HG02642 (cell line): ENCODE measurements at regions not wholly inside any gene's neighbourhood (a gene's known extent, or its start where the extent isn't known, plus 50 kb on each side); places are given as distances from the start of the nearest gene placed in this dataset.
"Not testable (repeated sequence)": the region's sequence is repeated elsewhere in the genome, so short reads cannot be mapped to it uniquely, and the experiment has no call there.

Experiments
- ATAC-seq: cut with Tn5 transposase; IDR thresholded peaks from one replicate; pipeline ENCODE4 v1.9.1; 2021; ENCODE audit warnings: mild to moderate bottlenecking; ENCODE audit not compliant: unreplicated experiment, poor library complexity

DNA sequence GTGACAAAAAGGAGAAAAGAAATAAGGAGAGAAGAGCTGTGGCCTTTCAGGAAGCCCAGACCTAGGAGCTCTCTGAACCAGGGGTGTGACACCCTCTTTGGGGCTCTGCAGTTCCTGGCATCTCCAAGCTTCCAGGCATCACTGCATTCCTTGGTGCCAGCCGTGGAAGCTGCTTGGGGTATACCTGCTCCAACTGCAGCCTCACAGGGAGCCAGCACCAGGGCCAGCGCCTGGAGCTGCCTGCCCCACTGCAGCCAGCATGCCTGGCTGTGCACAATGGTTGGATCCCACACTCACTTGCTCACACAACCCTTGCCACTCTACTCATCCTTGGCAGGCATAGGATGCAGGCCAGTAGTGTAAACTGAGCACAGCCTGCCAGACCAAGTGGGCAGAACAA, 242.1 kb upstream of the GJE1 start:
- ATAC-seq, result no peak

DNA sequence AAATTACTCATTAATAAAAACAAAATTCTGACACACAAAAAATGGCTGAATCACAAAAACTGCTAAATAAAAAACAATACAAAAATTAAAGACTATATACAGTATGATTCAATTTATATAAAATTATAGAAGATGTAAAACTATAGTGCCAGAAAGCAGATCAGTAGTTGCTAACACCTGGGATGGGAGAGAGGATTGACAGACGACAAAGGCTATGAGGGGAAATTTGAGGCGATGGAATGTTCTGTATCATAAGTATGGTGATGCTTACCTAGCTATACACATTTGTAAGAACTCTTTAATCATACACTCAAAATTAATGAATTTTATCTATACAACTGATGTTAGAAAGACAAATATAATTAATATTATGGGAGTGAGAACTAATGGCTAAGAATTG, 247.9 kb upstream of the GJE1 start:
- ATAC-seq, result no peak

DNA sequence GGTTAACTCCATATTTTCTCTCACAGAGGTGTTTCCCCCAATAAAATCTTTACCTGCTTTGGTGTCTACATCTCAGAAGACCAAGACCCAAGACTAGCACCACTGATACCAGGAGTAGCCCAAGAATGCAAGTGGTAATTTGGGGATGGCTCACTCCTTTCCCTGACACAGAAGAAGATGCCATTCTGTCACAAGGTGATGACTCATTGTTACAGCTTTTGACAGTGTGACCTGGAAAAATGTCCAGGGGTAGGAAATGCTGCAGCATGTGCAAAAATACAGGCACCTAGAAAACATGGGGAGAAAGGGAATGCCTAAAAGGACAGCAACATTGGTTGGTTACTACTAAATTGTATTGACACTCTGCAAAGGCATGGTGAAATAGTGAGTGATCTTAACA, 254.0 kb upstream of the GJE1 start:
- no peak for ATAC-seq

DNA sequence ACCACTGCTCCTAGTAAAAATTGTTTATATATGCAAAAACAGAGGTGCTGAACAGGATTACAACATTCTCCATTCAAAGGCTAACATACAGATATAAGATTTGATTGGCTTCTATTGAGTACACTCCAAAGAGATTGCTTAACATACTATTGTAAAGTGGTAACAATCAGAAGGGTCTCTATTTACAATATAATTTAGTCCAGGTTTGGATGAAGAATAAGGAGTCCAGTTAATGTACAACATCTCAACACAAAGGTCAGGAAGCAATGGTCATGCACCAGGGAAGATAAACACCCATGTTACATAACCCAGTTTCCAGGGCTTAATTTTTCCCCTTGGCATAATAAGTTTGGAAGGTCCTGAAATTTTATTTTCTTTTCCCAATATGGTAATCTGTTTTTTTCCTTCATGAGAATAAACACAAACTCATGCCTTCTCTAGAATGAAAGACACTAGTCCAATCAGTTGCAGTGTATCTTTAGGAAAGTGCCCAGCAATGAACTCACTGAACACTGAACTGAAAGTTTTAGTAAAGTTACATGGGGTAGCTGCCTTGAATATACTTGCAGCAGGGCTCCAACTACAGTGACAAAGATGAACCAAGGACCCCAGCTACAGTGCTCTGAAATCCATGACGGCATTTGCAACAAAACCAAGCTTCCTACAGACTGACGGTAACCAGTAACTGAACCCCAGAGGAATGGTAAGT, 255.3 kb upstream of the GJE1 start:
- no peak for ATAC-seq

DNA sequence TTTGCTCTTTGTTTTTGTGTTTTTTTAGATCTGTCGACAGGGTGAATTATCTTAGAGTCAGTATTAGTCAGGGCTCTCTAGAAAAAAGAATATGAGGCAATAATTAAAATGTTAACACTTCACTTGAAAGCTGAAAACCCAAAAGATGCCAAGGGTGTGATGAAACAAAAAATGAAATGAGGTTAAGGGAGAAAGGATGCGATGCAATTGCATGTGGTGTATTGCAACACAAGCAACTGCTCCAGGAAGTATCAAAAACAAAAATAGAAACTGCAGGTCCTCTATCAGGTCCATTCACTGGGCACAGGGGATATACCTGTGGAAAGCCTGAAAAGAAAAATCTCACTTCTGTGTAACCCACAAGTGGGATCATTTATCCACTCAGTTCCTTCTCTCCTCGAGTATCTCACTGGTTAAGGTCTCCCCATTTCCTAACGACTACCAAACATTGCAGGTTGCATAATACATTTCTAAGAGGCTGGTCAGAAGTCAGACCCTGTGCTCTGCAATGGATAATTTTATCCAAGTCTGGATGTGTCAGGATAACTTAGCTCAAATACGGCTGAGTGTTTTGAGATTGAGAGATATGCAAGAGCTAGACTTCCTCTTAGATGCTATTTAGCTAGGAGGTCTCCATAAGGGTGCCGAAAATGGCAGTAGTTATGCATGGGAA, 257.7 kb upstream of the GJE1 start:
- no peak for ATAC-seq

DNA sequence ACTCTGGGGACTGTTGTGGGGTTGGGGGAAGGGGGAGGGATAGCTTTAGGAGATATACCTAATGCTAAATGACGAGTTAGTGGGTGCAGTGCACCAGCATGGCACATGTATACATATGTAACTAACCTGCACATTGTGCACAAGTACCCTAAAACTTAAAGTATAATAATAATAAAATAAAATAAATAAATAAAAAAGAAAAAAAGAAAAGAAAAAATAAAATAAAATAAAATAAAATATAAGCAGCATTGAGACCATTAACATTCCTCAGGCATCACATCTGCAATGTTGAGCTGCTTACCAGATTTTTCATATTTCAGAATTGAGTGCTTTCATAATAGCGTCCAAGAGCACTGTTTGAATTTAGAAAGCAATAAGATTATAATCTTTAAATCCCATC, 263.2 kb upstream of the GJE1 start:
- ATAC-seq, result not testable (repeated sequence)

DNA sequence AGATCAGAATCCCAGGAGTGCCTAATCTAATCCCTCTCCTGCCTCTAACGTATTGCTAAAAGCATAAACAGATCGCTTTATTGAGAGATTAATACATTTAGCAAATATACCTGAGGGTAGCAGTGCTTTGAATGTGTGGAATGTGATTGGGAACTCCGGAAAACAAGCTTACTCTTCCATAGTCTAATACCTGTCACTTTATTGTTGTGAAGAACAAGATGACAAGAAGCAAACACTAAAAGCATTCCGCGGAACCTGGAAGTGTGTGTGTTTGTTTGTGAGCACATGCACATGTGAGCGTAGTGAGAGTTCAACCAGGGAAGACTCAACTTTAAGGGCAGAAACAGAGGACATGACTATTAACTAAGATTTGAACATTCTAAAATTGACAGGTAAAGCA, 265.0 kb upstream of the GJE1 start:
- no peak for ATAC-seq

DNA sequence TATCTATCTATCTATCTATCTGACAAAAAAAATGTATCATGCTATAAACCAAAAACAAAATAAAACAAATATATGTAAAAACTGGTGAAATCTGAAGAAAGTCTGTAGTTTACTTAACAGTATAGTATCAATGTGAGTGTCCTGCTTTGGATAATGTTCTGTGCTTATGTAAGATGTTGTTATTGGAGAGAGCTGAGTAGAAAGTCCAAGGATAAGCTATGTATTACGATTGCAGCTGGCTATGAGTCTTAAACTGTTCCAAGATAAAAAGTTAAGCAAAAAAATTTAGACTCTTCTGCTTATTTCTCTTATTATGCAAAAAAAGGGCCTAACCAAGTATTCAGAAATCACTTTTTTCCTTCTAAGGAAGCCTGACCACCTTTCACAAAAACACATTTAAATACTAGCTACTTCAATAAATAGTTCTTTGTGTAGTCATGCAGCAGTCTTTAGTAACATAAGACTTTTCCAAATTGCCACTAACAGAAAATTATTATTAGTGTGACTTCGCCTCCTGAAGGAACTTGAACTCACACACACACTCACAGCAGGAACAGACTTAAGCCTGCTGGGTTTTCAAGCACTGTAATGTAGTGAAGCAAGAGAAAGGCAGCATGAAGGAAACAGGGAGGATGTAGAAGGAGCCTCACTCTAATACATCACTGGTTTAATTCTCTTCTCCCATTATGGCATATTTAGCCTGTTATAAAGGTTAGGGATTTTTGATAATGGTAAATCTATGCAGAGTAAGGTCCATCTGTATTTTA, 265.8 kb upstream of the GJE1 start:
- ATAC-seq, result no peak

DNA sequence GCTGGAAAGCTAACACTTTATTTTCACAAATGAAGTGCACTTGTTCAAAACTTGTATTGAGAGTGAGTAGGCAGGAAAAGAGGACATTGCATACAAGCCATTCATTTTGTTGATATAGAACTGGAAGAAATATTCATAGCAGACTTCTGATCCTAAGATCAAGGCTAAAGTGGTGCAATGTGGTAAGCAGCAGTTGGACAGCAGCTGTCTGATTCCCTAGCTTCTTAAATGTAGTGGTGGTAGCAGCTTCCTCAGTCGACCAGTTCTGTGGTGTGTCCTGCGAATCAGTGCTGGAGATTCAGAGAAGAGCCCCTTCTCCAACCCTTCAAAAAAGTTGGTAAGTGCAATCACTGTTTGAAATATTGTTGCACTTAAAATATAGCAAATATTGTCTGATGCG, 281.7 kb upstream of the GJE1 start:
- no peak for ATAC-seq

DNA sequence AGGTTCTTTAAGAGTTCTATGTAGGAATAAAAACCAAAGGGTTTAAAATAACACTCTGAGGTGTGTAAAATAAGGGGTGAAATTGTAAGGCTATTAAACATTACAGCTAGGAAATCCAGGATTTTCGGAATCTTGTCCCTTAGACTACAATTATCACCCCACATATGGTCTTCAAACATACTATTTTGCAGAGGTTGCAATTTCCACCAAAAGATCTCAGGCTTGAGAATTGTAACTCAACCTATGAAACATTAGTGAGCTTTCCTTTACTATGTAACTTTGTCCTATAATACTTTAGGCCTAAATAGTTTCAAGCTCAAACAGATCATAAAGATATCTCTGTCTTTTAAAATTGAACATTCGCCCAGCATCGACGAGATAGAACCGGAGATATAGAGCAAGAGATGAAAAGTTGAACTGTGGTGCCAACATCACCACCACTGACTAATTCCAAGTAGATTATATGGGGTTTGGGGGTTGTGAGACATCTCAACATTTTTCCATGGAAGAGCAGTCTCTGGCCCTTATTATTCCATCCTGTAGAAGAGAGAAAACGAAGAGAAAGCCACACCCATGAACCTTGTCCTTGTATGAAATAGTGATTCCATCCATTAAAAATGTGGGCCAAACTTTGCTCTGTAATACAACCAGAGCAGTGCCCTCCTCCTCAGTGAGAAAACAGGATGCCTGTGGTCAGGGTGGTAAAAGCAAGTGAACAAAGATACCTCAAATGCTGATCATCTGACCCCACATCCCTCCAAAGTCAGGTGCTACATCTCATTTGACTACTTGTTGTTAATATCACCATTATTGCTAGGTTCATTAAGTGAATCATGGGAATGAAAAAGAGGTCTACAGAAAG, 284.5 kb upstream of the GJE1 start:
- no peak for ATAC-seq

DNA sequence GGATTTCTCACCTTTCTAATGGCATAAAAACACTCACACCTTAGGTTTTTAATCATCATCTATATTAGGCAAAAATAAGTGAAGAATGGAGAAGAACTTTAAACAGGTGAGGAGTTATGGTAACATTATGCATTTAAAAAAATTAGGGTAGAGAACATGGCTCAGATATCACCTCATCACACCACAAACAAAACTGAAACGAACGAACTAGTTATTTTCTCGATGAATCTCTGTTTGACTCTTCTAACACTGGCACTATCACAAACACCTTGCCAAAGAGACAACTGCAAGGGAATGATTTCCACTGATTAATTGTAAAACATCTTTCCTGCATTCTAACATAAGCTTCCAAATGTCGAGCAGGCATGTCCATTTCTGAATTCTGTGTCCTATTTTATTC, 286.1 kb upstream of the GJE1 start:
- ATAC-seq, result no peak

DNA sequence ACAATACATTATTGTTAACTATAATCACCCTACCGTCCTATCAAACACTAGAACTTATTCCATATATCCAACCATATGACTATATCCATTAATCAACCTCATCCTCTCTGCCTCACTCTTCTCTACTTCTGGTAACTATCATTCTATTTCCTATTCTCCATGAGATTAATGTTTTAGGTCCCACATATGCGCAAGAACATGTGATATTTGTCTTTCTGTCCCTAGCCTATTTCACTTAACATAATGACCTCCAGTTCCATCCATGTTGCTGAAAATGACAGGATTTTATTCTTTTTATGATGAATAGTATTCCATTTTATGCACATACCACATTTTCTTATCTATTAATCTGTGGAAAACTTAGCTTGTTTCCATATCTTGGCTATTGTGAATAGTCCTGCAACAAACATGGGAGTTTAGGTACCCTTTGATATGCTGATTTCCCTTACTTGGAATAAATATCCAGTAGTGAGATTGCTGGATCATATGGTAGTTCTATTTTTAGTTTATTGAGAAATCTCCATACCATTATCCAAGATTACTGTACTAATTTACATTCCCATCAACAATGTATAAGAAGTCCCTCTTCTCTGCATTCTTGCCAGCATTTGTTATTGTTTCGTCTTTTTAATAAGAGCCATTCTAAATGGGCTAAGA, 289.4 kb upstream of the GJE1 start:
- no peak for ATAC-seq

DNA sequence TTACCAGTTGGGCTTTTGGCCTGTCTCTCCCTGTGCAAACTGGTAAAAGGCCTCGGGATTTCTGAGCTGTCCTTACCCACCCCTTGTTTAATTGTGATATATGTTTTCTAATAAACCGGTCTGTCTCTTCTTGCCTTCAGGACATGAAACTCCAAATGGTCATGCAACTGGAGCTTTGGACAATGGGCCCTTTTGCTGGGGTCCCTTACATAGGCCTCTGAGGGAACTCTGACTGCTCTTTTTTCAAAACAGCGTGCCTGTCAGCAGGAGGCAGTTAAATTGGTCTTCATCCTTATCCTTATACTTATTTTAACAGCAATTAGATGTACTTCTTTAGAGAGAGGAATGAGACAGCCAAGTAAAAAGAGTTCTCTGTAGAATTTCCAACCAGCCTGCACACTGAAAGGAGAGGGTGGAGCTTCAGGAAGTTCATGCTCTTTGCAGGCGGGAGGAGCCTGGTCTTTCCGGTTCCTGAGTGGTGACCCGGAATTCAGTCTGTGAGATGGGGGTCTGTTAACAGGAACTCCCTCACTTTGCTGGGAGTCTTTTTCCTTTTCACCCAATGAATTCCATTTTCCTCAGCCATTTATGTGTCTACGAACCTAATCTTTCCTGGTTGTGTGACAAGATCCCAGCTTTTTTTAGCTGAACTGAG, 299.6 kb upstream of the GJE1 start:
- ATAC-seq, result no peak

DNA sequence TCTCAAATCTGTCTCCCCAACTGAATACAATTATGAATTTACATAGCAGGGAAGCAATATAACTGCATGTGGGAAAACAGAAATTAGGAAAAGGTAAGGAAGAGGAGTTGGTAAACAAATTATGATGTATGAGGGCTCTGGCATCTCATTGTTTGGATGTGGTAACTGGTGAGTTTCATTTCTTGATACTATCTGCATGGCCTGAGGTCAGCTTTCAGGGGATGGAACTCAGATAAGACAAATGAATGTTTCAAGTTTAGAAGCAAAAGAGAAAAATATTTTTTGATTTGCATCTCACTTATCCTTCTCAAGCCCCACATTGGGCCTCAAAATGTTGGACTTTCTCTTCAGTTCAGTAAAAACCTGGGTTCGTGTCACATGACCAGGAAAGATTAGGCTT, 302.2 kb upstream of the GJE1 start:
- no peak for ATAC-seq

DNA sequence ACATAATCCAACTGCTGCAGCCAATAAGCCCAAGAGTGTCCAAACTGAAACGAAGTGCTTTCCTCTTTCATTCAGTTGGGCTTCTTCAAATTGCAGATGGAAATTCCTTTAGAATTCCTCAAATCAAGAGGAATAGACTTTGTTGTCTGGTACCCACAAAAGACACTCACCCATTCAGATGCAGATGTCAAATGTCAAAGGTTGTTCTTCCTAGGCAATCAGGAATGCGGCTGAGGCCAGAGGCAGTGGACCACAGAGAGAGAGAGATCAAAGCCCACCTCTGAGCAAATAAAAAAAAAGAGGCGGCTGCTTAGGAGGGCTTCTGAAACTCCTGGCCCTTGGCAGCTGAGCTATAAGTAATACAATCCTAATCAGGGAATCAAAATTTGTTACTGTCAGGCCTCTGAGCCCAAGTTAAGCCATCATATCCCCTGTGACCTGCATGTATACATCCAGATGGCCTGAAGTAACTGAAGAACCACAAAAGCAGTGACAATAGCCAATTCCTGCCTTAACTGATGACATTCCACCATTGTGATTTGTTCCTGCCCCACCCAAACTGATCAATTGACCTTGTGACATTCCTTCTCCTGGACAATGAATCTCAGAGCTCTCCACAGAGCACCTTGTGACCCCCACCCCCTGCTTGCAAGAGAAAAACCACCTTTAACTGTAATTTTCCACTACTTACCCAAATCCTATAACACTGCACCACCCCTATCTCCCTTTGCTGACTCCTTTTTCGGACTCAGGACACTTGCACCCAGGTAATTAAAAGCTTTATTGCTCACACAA, 303.0 kb upstream of the GJE1 start:
- no peak for ATAC-seq

DNA sequence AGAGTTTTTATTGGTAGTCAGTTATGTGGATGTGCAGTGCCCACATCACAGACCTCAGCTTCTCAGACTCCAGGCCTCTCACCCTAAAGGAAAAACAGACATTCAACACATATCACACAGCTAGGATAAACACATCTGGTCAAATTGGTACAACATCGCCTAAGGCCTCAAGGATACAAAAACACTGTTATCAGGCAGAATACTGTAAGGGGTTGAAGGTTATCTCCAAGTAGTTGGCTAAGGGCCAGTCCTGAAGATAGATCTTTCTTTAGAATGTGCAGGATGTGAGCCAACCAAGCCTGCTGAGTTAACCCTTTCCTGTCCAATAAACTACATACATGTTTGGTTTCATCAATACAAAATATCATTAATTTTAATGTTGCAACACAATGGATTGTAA, 308.4 kb upstream of the GJE1 start:
- ATAC-seq, result no peak

DNA sequence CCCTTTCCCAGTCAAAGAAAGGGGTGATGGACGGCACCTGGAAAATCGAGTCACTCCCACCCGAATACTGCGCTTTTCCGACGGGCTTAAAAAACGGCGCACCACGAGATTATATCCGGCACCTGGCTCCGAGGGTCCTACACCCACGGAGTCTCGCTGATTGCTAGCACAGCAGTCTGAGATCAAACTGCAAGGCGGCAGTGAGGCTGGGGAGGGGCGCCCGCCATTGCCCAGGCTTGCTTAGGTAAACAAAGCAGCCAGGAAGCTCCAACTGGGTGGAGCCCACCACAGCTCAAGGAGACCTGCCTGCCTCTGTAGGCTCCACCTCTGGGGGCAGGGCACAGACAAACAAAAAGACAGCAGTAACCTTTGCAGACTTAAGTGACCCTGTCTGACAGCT, 317.7 kb upstream of the GJE1 start:
- not testable (repeated sequence) for ATAC-seq

DNA sequence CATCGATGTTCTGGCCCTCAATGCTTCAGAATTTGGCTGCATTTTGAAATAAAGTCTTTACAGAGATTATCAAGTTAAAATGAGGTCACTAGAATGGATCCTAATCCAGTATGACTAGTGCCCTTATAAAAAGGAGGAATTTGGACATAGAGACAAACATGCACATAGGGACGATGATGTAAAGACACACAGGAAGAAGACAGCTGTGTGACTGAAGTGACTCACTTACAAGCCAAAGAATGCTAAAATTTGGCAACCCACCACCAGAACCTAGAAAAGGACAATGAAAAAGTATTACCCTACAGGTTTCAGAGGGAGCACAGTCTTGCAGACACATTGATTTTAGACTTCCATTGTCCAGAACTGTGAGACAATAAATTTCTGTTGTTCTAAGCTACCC, 322.8 kb upstream of the GJE1 start:
- ATAC-seq, result no peak

DNA sequence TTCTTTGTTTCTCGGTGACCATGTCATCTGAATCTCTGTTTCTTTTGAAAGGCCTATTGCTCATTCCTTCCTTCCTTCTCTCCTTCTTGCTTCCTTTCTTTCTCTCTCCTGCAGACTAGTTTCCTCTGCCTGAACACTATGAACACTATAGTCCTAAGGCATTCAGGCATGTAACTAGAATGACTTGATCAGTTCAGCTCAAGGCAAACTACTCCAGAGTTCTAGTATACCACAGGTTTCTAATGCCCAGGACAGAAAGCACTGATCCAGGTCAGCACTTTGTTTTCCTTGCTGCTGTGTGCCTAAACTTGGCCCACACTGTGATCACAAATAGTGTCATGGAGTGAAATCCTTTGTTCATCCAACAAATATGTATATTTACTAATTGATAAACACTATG, 324.1 kb upstream of the GJE1 start:
- ATAC-seq, result no peak
